ENCODE measurements at regions not wholly inside any gene's neighbourhood (a gene's known extent, or its start where the extent isn't known, plus 50 kb on each side); places are given as distances from the start of the nearest gene placed in this dataset.
"Not testable (repeated sequence)": the region's sequence is repeated elsewhere in the genome, so short reads cannot be mapped to it uniquely, and the experiment has no call there.

DNA sequence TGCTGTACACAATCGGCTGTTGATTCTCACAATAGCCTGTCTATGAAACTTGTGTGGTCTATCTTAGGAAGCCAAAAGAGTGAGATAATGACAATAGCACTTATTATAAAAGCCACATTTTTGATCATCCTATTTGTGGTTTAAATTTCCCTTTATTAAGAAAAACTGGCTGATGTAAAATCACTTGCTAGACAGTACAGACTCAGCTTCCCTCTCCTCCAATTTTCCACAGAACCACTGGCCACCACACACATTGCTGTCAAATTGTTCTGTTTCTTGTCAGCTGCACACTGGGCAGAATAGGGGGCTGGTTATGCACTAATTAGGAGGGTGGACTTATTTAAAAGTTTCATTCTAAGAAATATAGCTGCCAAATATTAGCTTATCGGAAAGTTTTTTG is 425.9 kb downstream of the EPHA3 start:
- no peak for DNase-seq (ENCODE audit: low spot score)

DNA sequence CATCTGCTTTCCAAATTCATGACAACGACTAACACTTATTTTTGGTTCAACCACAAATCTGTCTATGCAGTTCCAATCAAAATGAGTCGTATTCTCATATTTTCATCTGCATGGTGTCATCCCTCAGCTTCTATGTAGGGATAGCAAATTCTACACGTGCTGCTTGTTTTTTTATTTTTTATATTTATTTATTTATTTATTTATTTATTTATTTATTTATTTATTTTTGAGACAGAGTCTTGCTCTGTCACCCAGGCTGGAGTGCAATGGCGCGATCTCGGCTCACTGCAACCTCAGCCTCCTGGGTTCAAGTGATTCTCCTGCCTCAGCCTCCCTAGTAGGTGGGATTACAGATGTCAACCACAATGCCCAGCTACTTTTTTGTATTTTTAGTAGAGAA is 447.2 kb downstream of the EPHA3 start:
- not testable (repeated sequence) for DNase-seq (ENCODE audit: low spot score)

DNA sequence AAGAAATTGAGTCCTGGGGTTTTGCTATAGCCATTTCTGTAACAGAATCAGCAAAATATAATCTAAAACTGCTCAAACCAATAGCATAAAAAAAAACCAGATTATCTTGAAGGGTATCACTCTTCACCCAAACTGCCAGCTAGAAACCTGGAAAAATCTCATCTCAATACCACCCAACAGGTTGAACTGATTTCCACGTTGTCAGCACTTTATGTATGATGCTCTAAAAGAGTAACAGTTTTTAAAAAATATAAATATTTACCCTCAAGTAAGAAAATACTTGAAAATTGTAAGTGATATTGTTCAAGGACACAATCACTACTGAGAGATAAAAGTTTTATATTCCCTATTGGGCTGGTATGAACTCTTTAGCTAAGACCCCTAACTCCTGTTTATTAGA is 451.3 kb downstream of the EPHA3 start:
- no peak for DNase-seq (ENCODE audit: low spot score)

DNA sequence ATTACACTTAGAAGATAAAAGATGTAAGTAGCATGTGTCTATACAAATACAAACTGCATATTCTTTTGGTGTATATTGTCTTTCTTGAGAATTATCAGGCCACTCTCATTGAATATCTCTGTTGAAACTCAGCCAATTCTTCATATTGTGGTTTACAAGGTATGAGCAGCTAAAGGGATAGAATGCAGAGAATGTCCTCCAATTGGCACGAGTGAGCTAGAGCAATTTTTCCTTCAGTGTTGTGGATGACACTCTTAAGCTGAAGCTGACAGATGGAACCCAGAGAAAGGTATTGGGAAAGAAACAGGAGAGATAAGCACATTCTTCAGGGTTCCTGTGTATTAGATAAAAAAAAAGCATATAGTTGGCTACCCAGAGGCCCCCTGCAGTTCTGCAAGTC is 453.1 kb downstream of the EPHA3 start:
- DNase-seq (ENCODE audit: low spot score): no peak

DNA sequence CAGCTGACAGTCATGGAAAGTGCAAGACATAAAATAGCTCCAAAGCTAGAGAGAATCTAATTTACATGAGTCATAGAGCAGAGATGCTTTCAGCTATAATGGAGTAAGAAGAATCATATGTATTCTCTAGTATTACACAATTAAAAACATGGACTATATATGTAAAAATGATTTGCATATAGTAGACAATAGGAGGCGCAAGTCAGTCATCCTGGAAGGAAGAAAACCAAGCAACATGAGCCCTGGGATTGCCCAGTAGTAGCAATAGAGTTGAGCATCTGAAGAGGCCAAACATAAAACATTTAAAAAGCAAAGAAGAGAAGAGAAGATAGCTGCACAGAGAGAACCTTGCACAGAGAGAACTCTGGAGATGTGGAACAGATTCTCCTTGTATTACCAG is 455.0 kb downstream of the EPHA3 start:
- no peak for DNase-seq (ENCODE audit: low spot score)

DNA sequence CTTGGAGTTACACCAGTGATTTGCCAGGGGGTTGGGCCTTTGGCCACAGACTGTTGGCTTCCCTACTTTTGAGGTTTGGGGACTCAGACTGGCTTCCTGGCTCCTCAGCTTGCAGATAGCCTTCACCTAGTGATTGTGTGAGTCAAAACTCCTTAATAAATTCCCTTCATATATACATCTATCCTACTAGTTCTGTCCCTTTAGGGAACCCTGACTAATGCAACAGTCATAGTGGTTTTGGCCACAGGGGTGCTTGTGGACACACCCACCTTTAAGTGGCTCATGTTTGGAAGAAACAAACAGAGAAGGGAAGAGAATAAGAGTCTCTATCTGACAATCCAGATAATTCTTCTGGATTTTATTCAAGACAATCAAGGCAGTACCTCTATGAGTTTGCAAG is 457.7 kb downstream of the EPHA3 start:
- DNase-seq (ENCODE audit: low spot score): no peak

DNA sequence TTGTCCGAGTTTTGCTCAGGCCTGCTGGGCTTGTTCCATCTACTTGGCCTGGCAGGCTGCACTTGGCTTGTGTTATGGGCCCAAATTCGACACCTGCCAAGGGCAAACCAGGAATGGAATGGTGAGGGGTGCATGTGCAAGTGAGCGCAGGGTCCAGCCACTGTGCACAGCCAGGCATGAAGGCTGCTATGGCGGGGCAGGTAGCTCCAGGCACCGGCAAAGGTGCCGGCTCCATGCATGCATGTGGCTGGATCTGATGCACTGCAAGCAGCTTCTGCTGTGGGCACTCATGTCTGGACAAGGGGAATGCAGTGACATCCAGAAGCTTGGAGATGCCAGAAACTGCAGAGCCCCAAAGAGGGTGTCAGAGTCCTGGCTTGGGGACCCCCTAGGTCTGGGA is 463.0 kb downstream of the EPHA3 start:
- DNase-seq (ENCODE audit: low spot score): no peak

DNA sequence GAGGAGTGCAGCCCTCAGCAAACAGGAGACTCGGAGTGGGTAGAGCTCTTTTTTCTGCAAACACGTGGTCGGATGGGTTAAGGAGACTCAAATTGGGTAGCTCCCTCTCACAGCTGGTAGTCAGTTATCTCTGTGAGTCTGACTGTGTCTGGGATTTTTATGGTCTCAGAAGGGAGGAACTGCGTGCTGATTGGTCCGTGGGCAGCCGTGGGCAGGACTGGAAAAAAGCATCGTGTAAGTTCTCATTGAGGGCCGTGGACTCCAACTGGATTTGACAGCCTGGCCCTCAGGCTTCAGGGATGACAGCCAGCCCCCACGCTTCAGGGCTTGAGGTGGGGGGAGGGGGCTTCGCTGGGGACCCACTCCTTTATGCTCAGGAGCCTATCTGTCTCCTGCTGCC is 463.9 kb downstream of the EPHA3 start:
- DNase-seq (ENCODE audit: low spot score): no peak

DNA sequence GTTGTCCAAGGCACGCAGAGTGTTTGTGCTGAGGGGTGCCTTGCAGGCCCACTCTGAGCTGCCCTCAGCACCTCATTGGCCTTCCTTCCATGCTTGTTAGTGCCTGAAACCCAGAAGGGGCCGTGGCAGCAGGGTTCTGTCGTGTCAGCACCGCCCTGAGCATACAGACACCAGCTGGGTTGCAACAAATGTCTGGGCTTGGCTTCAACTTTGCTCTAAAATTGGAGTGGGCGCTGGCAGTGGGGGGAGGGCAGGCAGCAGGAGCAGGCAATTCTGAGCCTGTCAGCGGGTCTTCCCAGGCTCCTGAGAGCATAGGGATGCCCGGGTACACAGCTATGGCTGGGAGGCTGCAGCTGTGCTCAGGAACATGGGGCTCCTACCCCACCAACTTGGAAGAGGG is 464.3 kb downstream of the EPHA3 start:
- DNase-seq (ENCODE audit: low spot score): no peak

DNA sequence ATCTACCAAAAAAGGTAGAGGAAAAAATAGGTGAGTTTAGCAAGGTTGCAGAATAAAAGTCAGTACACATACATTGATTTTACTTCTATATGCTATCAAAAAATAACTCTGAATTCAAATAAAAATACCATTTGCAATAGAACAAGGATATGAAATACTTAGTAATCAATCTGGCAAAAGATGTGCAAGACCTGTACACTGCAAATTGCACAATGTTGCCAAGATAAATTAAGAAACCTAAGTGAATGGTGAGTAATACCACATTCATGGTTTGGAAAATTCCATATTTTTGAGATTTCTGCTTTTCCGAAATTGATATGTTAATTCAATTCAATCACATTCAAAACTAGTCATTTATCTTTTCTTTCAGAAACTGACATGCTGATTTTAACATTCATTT is 464.8 kb downstream of the EPHA3 start:
- no peak for DNase-seq (ENCODE audit: low spot score)

DNA sequence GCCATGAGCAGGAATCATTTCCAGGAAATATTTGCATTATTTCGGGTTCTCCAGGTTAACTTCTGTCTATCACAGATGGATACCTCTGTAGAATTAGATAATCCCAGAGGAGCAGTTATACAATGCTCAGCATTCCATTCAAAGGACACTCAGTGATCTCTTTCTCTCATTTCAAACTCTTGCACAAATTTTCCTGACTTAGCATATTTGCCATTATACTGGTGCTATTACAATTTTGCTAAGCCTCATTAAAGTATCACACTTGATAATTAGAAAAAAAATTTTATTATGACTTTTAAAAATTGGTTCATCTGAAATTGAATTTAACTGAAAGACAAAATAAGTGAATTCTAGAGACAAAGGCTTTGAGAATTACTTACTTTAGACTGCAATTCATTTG is 469.0 kb downstream of the EPHA3 start:
- no peak for DNase-seq (ENCODE audit: low spot score)

DNA sequence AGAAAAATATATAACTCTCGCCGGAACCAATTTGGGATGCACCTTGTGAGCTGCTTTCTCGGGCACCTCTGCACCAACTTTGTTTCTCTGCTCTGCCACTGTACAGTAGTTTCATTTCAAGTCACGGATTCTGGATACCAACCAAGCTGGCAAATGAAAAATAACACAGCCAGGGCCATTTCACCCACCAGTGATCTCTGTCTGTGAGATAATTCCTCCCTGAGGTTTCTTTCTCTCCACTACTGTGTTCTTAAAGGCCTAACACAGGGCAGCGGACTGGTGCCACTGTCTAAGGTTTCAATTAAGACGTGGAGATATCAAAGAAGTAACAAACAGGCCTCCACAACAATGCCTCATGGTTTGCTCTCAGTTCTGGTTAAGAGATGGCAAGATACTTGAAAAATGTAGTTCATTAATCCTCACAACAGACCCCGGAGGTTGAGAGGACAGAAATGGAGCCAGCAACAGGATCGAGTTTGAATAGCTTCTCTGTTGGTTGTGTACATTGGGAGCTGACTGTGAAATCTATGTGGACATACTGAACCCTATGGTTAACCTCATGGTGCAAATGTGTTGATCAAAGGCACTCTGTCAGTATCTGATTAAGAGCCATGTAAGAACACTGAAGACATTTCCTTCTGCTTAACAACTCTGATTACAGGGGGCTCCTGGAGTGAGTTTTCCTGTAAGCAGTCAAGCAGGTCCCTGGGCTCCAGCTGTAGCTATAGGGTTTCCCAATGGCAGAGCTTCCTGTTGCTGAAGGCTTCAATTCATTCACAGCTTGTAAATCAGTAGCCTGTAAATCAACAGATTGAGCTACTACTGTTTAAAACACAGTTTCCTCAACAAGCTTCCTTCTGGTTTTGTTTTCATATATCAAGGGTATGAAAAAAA is 470.5 kb downstream of the EPHA3 start:
- no peak for DNase-seq (ENCODE audit: low spot score)

DNA sequence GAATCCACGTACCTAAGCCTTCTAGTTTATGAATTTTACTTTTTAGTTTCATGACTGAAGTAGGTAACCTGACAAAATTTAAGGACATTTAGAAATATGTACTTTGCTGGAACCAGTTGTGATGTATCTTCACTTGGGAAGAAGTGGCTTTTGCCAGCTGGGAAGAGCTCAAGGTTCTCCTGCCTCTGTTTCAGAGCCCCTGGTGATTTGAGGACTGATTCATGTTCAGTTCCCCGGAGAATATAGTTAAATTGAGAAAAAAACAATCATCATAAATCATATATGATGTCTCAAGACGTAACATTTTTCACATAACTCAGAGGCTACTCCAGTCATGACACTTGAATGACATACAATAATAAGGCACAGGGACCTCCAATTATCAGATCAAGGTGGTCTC is 473.4 kb downstream of the EPHA3 start:
- no peak for DNase-seq (ENCODE audit: low spot score)

DNA sequence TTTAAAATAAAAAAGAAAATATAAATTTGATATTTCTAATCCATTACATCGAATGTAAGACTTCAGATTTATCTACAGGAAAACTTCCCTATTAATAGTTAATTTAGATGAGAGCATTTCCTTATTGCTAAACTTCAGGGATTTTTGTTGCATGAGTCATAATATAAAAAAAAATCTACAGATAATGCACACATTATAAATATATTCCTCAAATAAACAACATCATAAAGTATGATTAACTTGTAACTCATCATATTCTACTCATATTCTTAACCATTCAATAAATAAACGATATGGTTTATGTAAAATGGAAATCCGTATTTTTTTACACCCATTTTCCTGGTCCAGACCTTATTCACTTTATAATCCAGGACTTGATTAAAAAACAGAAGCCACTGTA is 477.0 kb downstream of the EPHA3 start:
- DNase-seq (ENCODE audit: low spot score): no peak

DNA sequence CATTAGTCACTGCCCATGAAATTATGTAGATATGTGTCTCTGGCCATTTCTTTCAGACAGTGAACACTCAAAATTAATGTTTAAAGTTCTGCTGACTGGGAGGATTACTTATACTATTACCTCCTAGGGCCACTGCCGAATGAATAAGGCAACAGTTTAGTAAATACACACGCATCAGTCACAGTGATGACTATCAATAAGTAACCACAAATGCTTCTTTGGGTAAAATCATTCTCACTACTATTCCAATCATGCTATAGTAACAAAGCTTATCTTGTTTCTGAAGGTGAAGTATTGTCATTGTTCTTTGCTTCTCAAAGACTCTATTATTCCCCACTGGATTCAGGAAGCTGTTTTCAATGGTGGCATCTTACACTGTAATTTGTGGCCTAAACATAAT is 478.8 kb downstream of the EPHA3 start:
- no peak for DNase-seq (ENCODE audit: low spot score)

DNA sequence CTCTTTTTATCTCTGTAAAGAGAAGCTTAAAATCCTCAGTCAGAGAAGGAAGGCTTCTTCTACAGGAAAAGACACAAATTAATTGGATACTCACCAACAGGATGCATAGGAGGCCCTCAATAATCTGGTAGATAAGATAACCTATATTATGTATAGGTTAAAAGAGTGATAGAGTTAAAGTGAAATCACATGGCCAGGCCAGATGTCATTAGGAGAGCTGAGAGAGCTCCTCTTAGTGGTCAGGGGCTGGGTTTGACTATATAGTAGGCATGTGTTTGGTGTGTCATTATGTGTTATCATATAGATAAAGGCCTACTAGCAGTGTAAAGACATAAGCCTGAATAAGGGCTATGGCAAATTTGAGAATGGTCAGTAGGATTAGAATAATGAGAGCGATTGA is 479.3 kb downstream of the EPHA3 start:
- DNase-seq (ENCODE audit: low spot score): no peak

DNA sequence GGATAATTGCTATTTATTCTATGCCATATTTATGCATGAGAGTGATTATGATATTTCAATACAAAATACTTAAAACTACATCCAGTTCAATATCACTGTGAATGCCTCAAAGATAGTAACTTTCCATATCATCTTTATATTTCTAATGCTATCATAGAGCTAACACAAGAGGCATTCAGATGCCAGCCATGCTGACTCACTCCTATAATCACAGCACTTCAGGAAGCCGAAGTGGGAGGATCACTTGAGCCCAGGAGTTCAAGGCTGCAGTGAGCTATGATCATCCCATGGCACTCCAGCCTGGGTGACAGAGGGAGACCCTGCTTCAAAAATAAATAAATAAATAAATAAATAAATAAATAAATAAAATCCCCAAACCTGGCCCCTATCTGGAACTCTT is 498.7 kb downstream of the EPHA3 start:
- DNase-seq (ENCODE audit: low spot score): no peak

DNA sequence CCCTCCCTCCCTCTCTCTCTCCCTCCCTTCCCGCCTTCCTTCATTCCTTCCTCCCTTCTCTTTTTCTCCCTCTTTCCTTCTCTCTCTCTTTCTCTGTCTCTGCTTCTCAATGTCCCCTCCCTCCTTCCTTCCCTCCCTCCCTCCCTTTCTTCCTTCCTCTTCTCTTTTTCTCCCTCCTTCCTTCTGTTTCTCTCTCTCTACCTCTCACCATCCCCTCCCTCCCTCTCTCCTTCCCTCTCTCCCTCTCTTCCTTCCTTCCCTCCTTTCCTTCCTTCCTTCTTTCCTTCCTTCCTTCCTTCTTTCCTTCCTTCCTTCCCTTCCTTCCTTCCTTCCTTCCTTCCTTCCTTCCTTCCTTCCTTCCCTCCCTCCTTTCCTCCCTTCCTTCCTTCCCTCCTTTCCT is 504.6 kb downstream of the EPHA3 start:
- no peak for DNase-seq (ENCODE audit: low spot score)

DNA sequence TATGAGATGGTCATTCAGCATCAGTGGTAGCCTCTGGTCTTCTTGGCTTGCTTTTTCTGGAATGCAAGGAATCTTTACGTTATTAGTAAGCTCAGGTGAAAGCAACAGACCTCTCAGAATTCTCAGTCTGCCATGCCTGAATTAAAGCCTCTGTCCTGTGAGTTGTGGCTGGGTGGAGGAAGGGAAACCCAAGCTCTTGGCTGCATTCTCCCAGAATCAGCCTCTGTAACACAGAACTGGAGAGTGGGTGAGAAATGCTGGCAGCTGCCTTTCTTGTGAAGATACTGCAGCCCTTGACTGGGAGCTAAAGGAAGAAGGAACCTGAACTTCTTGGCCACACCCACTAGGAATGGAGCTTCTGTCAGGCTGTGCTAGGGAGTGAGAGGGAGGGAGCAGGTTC is 505.8 kb downstream of the EPHA3 start:
- DNase-seq (ENCODE audit: low spot score): no peak

DNA sequence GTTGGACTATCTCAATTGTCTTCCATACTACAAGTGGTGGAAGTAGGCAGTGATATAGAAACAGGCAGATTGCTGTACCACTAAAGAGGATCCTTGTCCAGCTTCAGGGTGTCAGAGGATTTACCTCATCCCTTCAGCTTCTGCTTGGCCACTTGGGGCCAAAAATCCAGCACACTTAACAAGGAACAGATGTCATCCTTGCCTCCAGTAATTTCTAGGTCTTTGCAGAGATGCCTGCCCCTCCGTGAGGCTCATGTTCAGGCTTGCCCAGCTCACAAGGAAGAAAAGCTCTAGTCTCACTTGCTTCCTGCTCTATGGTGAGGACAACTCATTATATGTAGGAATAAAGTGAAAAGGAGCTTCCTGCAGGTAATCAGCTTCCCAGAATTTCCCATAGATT is 510.3 kb downstream of the EPHA3 start:
- DNase-seq (ENCODE audit: low spot score): no peak

DNA sequence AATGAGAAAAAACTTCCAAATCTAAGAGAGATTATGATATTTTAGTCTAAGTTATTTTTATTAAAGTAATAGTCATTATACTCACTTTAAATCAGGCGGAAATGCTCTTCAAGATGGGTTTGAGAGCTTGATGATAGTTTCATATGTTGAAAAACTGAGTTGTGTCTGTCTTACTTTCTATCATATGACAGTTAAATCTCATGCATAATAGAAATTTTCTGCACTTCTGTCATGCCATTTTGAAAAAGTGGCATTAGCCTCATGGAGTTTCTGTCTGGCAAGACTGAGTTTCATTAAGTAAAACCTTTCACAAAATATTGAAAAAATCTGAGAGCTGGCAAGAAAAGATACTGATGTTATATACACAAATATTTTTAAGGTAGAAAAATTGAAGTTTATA is 511.8 kb downstream of the EPHA3 start:
- no peak for DNase-seq (ENCODE audit: low spot score)

DNA sequence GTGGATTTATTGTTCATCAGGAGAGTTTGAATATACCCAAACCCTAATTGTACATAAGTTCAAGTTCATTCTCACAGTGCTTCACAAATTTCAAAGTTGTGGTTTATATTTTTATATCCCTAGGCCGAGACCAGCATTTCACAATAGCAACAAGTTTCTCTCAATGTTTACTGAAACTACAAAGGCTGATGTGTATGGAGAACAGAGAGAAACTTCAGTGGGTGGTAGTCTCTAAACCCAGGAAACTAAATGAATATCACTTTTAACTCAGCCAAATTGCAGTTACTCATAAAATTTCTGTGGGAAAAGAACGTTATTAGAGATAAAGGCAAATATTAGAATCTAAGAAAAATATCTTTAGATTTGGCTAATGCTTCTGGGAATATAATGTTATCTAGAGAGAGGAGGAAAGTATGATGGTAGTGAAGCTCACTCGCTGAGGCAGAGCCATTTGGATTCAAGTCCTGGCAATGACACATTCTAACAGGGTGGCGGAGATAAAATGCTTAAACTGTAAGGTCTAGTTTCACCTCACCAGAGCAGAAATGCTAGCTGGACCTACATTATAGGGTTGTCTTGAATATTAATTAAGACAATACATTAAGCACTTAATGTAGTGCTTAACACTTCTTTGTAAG is 514.8 kb downstream of the EPHA3 start:
- DNase-seq (ENCODE audit: low spot score): no peak

DNA sequence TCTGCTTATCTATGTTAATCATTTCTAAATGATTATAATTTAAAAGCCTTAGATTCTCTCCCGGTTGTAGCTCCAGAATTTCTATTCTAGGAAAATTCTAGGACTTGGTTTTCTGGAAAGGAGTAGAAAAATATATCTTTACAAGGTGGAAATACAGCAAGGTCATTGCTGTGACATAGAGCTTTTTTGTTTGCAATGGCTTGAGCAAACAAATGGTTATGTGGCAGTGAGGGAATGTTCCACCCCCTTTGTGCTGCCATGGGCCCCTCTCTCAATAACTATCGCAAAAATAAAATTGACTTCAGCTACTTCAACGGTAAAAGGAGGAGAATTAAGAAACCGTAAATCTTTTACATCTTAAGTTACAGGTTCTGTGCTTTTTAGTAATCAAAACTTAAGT is 517.1 kb downstream of the EPHA3 start:
- DNase-seq (ENCODE audit: low spot score): no peak

DNA sequence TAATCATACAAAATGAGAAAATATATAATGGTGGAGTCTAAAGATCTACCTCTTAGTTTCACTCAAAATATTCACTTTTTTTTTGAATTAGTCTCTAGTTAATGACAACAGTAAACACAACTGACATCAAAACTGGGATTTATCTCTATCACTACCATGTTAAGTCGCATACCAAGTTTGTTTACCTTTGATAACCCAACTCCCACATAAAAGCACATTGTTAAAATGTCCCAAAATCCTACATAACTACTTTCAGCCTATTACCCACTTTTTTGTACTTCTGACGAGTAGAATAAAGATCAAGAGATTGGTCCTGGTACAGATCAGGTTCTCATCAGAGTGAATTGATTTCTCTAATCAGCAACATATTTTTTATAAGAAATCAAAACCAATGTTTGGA is 518.5 kb downstream of the EPHA3 start:
- no peak for DNase-seq (ENCODE audit: low spot score)
